GM19193 (cell line): ENCODE measurements at regions not wholly inside any gene's neighbourhood (a gene's known extent, or its start where the extent isn't known, plus 50 kb on each side); places are given as distances from the start of the nearest gene placed in this dataset.

Source experiments
- POLR2A ChIP-seq: IDR thresholded peaks from 4 replicates; pipeline ENCODE4 v1.6.1; 2011; ENCODE audit not compliant: insufficient read depth, insufficient read length; ENCODE audit errors: extremely low read depth

DNA sequence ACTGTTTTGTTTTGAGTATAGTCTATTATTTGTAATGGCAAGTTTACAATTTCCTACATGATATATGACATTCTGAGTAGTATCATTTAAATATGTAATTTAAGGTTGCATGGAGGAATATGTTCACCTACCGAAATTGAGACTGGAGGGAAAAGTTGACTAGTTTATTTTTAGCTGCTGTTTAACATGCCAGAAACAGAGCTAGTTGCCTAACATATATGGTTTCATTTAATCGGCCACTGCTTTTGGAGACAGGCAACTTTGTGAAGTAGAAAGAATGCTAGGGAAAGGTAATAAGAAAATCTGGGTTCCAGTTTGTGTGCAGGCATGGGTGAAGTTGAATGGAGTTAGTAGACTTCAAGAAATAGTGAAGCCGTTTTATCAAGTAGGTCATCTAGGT, 342.1 kb upstream of the CBLB start:
- no peak for TF ChIP-seq POLR2A

- no peak for TF ChIP-seq POLR2A
Measured at GRCh38 chr3:106212665-106213222, 343.9 kb upstream of the CBLB start.

- TF ChIP-seq POLR2A = no peak
Measured at GRCh38 chr3:106213954-106214353, 345.1 kb upstream of the CBLB start.

DNA sequence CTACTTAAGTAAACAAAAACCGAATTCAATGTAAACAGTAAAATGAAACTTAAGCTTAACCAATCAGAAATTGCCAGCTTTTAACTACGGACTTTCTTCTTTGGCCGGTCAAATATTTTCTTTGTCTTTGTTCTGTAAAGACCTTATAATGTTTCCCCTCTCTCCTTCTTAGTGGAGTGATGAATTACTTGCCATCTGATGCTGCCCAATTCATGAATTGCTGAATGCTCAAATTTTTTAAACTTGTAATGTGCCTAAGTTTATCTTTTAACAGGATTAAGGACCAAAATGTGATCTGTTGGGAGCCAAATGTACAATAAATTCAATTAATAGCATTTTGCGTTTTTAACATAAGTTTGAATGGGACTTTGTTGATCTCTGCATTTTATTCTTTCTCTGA, 345.8 kb upstream of the CBLB start:
- no peak for TF ChIP-seq POLR2A

DNA sequence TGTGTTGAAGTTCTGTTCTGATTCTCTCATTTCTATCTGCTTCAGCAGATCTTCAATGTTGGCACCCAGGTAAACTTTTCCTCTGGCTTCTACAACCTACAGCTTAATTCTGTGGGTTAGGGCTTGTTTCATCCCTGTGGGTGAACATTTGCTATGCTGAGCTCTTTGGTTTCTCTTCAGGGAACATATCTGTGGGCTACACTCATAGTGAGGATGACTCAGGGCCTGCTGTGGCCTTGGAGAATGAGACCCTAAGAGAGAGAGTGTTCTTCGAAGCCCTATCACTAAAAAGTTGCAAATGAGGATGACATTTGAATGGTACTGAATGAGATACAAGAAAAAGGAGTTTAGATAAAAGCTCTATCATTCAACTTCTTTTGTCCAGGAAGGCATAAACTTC, 346.2 kb upstream of the CBLB start:
- TF ChIP-seq POLR2A = no peak

DNA sequence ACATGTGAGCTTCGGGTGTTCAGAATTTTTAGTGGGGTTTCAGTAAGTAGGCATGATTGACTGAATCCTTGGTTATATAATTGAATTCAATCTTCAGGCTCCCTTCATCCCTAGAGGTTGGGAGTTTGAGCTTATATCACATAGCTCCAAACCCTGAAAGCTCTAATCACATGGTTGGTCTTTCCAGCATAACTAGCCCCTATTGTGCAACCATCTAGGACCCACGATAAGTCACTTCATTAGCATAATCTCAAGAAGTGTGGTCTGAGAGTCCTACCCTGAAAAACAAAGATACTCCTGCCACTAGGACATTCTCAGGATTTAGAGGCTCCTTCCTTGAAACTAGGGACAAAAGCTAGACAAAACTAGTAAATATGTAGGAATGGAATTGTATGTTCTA, 348.9 kb upstream of the CBLB start:
- TF ChIP-seq POLR2A = no peak

DNA sequence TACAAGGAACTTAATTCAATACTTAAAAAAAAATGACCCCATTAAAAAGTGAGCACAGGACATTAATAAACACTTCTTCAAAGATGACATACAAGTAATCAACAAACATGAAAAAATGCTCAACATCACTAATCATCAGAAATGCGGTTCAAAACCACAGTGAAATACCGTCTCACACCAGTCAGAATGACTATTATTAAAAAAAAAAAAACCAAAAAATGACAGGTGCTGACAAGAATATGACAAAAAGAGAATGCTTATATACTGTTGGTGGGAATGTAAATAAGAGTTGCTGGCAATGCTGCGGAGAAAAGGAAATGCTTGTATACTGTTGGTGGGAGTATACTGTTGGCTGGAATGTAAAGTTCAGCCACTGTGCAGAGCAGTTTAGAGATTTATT, 358.3 kb upstream of the CBLB start:
- TF ChIP-seq POLR2A = no peak

DNA sequence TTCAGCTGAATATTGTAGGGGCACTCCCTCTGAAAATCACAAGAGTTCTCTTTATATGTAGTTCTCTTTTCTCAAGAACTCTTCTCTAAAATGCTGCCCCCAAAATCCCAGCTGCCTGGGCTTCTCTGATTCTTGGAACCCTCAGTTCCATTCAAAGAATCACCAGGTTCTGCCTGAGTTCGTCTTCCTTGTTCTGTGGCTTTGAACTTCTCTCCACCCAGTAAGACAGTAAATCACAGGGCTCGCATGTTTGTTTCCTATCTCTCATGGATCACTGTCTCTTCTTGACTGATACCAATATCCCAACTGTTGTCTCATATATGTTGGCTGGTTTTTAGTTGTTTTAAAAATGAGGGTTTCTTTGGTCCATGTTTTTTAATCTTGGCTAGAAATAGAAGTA, 359.5 kb upstream of the CBLB start:
- TF ChIP-seq POLR2A = no peak

GRCh38 chr3:106229495-106230278, 360.9 kb upstream of the CBLB start:
- no peak for TF ChIP-seq POLR2A

DNA sequence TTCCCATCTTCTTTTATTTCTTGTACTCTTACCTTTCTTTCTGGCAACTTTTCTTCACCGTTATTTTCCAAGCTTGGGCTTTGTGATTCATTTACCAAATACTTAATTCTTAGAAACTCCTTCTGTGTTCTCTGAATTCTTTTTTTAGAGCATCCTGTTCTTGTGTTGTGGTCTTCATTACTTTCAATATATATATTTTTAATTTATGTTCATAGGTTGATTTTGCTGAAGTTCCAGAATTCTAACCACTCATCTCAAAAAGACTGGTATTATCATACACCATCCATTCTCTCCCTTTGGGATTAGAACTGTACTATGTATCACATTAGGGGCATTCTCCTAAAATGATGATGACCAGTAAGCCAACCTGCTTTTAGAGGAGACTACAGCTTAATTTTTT, 362.3 kb upstream of the CBLB start:
- no peak for TF ChIP-seq POLR2A

DNA sequence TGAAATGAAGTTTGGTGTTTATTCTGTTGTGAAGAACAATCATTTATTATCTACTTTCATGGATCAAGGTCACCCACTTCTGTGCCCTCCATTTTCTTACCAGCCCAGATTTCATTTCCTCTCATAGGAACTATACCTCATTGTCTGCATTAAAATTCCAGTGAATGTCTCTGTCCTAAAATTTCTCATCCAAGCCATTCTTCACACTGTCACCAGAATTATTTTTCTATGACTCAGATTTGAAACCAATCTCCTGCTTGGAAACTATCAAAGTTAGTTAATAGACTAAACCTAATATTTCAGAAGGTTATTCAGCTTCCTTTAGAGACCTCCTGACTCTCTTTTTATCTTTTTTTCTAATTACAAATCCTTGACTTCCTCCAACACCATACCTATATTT, 364.1 kb upstream of the CBLB start:
- no peak for TF ChIP-seq POLR2A

DNA sequence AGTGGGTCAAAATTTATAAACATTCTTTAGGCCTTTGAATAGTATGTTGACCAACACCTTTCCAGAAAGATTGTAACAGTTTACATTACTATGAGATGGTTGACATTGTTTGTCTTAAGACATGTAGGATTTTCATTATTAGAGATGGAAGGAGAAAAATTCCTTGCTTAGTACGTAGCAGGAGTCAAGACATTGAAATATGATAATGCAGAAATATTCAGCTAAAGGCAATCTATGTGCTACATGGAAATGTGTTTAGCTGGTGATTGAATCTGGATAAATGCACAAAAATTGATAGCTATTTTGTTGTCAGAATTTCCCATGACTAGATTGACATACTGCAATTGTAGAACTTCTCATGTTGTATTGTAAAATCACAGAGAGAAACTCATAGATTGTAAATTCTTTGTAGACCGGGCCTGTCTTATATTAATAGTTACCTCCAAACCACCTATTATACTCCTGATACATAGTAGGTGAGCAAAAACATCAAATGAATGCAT, 370.4 kb upstream of the CBLB start:
- no peak for TF ChIP-seq POLR2A

DNA sequence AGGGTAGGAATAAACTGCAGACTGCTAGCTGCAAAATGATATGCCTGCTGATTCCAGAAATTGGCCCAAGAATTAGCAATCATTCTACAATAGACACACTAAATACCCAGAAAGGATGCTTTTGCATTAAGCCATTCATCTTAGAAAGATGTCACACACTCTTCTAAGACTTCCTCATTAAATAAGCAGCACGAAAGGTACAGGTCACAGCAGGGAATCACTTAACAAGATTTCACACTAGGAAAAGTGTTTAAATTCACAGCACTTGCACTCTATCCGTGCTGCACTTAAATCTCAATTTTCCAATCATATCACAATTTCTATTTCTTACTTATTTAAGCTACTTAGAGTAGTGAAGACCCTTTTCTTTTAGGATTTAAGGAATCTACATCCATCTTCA, 372.8 kb upstream of the CBLB start:
- TF ChIP-seq POLR2A = no peak

- TF ChIP-seq POLR2A = no peak
Measured at GRCh38 chr3:106242781-106243180, 374.0 kb upstream of the CBLB start.

DNA sequence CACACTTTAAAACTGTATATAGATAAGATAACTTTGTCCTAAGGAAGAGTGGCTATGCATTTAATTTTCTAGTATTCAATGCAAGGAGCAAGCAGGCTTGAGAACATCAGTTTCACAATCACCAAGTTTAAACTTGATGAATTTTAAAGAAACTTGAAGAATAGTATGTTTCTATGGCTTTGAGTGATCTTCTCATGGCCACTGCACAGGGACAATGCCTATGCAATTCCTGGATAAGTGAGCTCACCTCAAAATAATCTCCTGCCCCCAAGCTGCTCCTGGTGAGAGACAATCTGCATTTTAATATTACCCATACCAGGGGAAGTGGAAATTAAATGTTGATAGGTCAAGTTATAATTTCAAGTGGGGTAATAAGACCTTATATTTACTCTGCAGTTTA, 376.6 kb upstream of the CBLB start:
- TF ChIP-seq POLR2A = no peak

DNA sequence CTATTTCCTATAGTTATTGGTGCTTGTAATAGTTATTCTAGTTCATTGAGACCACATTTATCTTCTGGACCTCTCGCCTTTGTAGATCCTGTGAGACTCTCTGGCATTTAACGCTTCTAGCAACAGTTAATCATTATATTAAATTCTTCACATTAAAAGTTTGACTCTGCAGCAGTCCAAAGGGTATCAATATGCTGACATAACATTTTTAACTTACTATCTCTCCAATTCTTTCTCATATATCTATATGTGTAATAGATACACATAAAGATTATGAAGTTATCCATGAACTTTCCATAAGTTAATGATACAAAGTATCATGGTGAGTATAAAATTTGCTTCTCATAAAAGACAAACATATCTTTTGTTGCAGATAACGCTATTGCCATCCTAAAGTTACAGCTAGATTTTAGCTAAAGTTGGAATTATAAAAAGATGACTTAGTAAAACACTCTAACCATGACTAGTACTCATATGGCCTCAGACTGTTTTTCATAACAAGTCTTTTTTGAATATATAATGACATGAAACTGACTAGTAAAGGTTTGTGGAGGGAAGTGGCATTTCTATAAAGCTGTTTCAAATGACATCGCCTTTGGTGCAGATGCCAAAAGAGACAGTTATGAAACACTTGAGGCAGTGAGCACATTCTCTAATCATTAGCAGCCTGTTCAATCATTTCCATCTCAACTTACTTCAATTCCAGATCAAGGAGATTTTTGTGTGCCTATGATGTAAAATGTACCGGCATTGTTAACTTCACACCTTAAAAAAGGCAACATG, 379.3 kb upstream of the CBLB start:
- TF ChIP-seq POLR2A = no peak

DNA sequence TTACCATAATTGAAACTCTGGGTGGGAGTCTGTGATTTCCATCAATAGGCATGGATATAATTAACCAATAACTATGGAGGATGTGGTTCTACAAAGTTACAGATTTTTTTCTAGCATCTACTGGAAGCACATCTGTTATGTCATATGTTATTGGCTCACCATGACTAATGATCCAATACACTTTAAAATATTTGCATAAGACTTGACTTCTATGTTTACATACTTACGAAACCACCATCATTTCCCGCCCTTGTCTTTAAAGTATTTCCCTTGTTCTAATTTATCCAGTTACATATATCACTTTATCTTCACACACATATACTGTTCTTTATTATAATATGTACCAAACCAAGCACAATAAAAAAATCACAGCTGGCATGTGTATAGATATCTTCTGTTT, 380.3 kb upstream of the CBLB start:
- TF ChIP-seq POLR2A = no peak

GRCh38 chr3:106249981-106250380, 381.2 kb upstream of the CBLB start:
- TF ChIP-seq POLR2A = no peak
